CD4-positive, alpha-beta memory T cell (primary cell): ENCODE measurements at regions not wholly inside any gene's neighbourhood (a gene's known extent, or its start where the extent isn't known, plus 50 kb on each side); places are given as distances from the start of the nearest gene placed in this dataset.

Source experiments
- CTCF ChIA-PET: fragments of 350-600 bp; sonication (Branson Sonifier 250); formaldehyde crosslinking; loops from one replicate; lab custom pipeline; 2021; ENCODE audit warnings: inconsistent platforms; ENCODE audit not compliant: partially characterized antibody; lab: Charles Lee
- POLR2A ChIA-PET: fragments of 350-600 bp; sonication (Branson Sonifier 250); formaldehyde crosslinking; loops from one replicate; lab custom pipeline; 2021; ENCODE audit not compliant: partially characterized antibody; lab: Charles Lee
- DNase-seq, 5 donors: peaks; one replicate each; pipeline versions ENCODE4 v3.0.0 to v3.0.0-alpha.2; 2020 to 2022; ENCODE audit warnings: mixed read lengths in 1 of 5
- H3K27ac ChIP-seq: one replicate; pipeline ENCODE4 v1.7.0; 2013; ENCODE audit warnings: low read depth, low read length
- H3K27me3 ChIP-seq: 2 replicates; pipeline ENCODE4 v1.7.0; 2013; ENCODE audit warnings: mild to moderate bottlenecking, low read length, moderate library complexity; ENCODE audit not compliant: insufficient read depth
- H3K36me3 ChIP-seq: 2 replicates; pipeline ENCODE4 v1.7.0; 2013; ENCODE audit warnings: mild to moderate bottlenecking, low read length, moderate library complexity; ENCODE audit not compliant: insufficient read depth
- H3K4me1 ChIP-seq: 2 replicates; pipeline ENCODE4 v1.7.0; 2013; ENCODE audit warnings: mild to moderate bottlenecking, low read length, moderate library complexity; ENCODE audit not compliant: insufficient read depth
- H3K4me3 ChIP-seq, 2 donors: one replicate each; pipeline ENCODE4 v1.7.0; 2013; ENCODE audit warnings: low read length in 2 of 2, mild to moderate bottlenecking in 1 of 2
- H3K9me3 ChIP-seq, 2 donors: one replicate each; pipeline ENCODE4 v1.7.0; 2013; ENCODE audit warnings: low read length in 2 of 2, control low read depth in 1 of 2; ENCODE audit not compliant: control insufficient read depth in 1 of 2
- H3K27ac Mint-ChIP-seq, 7 donors: one replicate each; pipeline ENCODE4 v1.8.0; 2020 to 2021; ENCODE audit warnings: mixed read lengths in 7 of 7, mild to moderate bottlenecking in 6 of 7, inconsistent platforms in 3 of 7, moderate library complexity in 3 of 7
- H3K27me3 Mint-ChIP-seq, 2 donors: one replicate each; pipeline ENCODE4 v1.8.0; 2020 to 2021; ENCODE audit warnings: mixed read lengths in 2 of 2
- H3K36me3 Mint-ChIP-seq, 2 donors: one replicate each; pipeline ENCODE4 v1.8.0; 2020 to 2021; ENCODE audit warnings: mixed read lengths in 2 of 2, inconsistent platforms in 1 of 2, mild to moderate bottlenecking in 1 of 2
- H3K4me1 Mint-ChIP-seq, 4 donors: one replicate each; pipeline ENCODE4 v1.8.0; 2020 to 2021; ENCODE audit warnings: mixed read lengths in 4 of 4, mild to moderate bottlenecking in 1 of 4
- H3K4me3 Mint-ChIP-seq, 8 donors: one replicate each; pipeline ENCODE4 v1.8.0; 2020 to 2021; ENCODE audit warnings: mixed read lengths in 8 of 8, mild to moderate bottlenecking in 7 of 8, moderate library complexity in 6 of 8, inconsistent platforms in 3 of 8
- H3K9me3 Mint-ChIP-seq, 8 donors: one replicate each; pipeline ENCODE4 v1.8.0; 2020 to 2021; ENCODE audit warnings: mixed read lengths in 8 of 8, mild to moderate bottlenecking in 5 of 8, inconsistent platforms in 3 of 8, moderate library complexity in 1 of 8
- intact Hi-C: fragments of 100-400 bp; cut with micrococcal nuclease; formaldehyde crosslinking; loops from one replicate; pipeline ENCODE4 v1.15.1; 2023

DNA sequence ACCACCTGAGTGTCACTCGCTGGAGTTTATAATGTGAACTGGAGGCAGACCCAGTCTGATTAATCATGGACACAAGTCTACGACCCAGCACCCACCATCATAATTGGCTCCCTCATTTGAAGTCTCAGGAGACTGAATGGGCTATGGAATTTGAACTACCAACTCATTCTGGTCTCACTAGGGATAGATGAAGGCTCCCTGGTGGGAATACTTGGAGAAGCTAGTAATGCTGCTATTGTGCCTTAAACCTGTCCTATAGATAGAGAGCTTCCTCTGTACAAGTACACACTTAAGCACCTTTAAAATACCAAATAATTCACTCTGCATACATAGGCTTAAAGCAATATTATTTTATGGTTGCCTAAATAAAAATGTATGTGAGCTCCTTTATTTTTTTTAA, 90.8 kb upstream of the SMARCAD1 start:
- no peaks in the 10 kb centered on the region for H3K4me1 ChIP-seq
- POLR2A ChIA-PET = no interaction called here
- no peak overlapping the region for H3K27ac Mint-ChIP-seq
- intact Hi-C loops = no loop called here
- no peaks in the 10 kb centered on the region for H3K36me3 Mint-ChIP-seq
- H3K27me3 Mint-ChIP-seq = no peaks in the 10 kb centered on the region
- H3K9me3 ChIP-seq = no peaks in the 10 kb centered on the region
- H3K27me3 ChIP-seq = no peaks in the 10 kb centered on the region
- DNase-seq = no peak
- H3K27ac ChIP-seq = no peak overlapping the region
- H3K4me3 Mint-ChIP-seq = no peak overlapping the region
- H3K4me1 Mint-ChIP-seq = no peaks in the 10 kb centered on the region
- H3K36me3 ChIP-seq = no peaks in the 10 kb centered on the region
- CTCF ChIA-PET = no interaction called here
- H3K9me3 Mint-ChIP-seq = no peaks in the 10 kb centered on the region
- H3K4me3 ChIP-seq = no peak overlapping the region

DNA sequence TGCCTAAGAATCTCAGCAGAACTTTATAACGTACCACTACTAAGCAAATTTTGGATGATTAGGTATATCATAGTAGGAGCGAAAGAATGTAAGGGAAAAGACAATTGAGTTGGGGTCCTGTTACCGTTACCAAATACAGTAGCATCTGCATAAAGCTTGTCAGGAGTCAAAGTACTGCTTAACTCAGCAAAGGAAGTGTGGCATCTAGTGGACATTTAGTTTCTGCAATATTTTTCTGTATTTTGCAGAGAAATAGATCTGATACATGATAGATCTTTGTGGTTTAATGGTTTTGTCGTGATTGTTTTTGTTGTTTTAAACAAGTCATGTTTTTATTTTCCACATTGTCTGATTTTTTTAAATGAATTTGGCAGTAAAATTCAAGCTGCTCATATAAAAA, 81.0 kb upstream of the SMARCAD1 start:
- CTCF ChIA-PET = no interaction called here
- no peak for DNase-seq
- H3K36me3 Mint-ChIP-seq = no peaks in the 10 kb centered on the region

DNA sequence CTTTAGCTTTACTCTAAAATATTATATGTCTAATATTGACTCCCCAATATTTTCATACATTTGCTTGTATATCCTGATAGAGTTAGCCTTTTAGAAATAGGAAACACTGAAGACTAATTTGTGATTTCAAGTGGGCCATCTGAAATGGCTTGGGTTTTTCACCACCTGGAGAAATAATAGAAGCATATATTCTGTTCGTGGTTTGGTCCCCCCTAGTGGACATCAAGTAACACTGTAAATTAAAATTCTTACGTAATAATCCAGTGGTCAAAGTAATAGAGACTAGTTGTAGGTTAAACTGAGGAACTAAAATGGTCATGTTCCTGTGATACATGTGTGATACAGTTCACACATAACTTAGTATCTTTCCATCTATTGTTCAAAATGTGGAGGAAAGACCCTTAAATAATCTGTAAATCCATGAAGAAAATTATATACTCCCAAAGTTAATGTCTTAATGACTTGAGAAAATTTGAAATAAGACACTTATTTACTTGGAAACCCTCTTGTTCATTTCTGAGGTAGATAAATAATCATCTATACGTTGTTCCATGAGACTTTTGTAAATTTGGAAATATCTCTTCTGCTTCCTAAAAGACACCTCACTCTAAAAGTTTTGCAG, 79.8 kb upstream of the SMARCAD1 start:
- POLR2A ChIA-PET = no interaction called here

More for the DNA sequence above, 81.0 kb upstream of the SMARCAD1 start:
- peaks cover 2 to 6% of the 10 kb centered on the region in 2 donors for H3K27me3 Mint-ChIP-seq
- H3K27ac Mint-ChIP-seq = no peak overlapping the region
- Histone ChIP-seq H3K4me3 (no peak overlapping the region), H3K9me3 (no peaks in the 10 kb centered on the region), H3K36me3 (no peaks in the 10 kb centered on the region), H3K27ac (no peak overlapping the region), H3K27me3 (no peaks in the 10 kb centered on the region), H3K4me1 (no peaks in the 10 kb centered on the region)
- intact Hi-C loops = no loop called here
- no peak overlapping the region for H3K4me3 Mint-ChIP-seq
- H3K9me3 Mint-ChIP-seq = no peaks in the 10 kb centered on the region
- POLR2A ChIA-PET = no interaction called here
- H3K4me1 Mint-ChIP-seq = no peaks in the 10 kb centered on the region

DNA sequence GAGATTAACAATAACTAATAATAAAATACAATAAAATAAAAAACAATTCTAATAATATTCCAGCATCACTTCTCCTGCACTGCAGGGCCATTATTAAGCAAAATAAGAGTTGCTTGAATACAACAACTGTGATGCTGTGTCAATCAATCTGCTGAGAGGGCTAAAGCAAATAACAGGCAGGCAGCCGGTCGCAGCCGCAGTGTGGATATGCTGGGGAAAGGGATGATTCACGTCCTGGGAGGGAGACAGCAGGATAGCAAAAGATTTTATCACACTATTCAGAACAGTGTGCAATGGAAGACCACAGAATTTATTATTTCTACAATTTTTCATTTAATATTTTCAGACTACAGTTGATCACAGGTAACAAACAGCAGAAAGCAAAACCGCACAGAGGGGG, 76.5 kb upstream of the SMARCAD1 start:
- H3K36me3 ChIP-seq = no peaks in the 10 kb centered on the region
- CTCF ChIA-PET = no interaction called here

More for the DNA sequence above, 79.8 kb upstream of the SMARCAD1 start:
- Mint-ChIP-seq H3K4me1 (no peaks in the 10 kb centered on the region), H3K36me3 (no peaks in the 10 kb centered on the region), H3K27me3 (peaks cover 2 to 6% of the 10 kb centered on the region in 2 donors), H3K4me3 (no peak overlapping the region), H3K27ac (no peak overlapping the region), H3K9me3 (peaks cover 0 to 3% (median 0%) of the 10 kb centered on the region in 8 donors)
- DNase-seq = no peak
- intact Hi-C loops = no loop called here
- H3K4me3 ChIP-seq = no peak overlapping the region
- H3K27ac ChIP-seq = no peak overlapping the region
- H3K4me1 ChIP-seq = no peaks in the 10 kb centered on the region
- CTCF ChIA-PET = no interaction called here
- H3K36me3 ChIP-seq = no peaks in the 10 kb centered on the region
- H3K9me3 ChIP-seq = no peaks in the 10 kb centered on the region
- no peaks in the 10 kb centered on the region for H3K27me3 ChIP-seq

DNA sequence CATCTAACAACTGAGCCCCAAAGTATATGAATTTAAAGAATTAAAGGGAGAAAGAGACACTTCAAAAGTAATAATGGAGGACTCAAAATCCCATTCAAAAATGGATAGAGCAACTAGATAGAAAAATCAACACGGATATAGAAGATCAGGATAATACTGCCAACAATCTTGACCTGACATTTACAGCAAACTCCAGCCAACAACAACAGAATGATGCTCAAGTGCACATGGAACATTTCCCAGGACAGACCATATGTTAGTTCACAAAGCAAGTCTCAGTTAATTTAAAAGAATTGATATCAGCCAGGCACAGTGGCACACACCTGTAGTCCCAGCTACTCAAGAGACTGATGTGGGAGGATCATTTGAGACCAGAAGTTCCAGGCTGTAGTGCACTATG, 72.0 kb upstream of the SMARCAD1 start:
- ChIA-PET POLR2A (no interaction called here), CTCF (no interaction called here)
- Histone ChIP-seq H3K27me3 (no peaks in the 10 kb centered on the region), H3K27ac (no peak overlapping the region), H3K4me1 (no peaks in the 10 kb centered on the region), H3K36me3 (no peaks in the 10 kb centered on the region), H3K4me3 (no peak overlapping the region), H3K9me3 (no peaks in the 10 kb centered on the region)
- Mint-ChIP-seq H3K27me3 (peaks cover 3% of the 10 kb centered on the region in 2 donors), H3K9me3 (peaks cover 0 to 6% (median 0%) of the 10 kb centered on the region in 8 donors), H3K4me3 (no peak overlapping the region), H3K36me3 (no peaks in the 10 kb centered on the region), H3K27ac (no peak overlapping the region), H3K4me1 (no peaks in the 10 kb centered on the region)
- no peak for DNase-seq
- intact Hi-C loops = no loop called here

More for the DNA sequence above, 76.5 kb upstream of the SMARCAD1 start:
- POLR2A ChIA-PET = no interaction called here
- no peak overlapping the region for H3K27ac ChIP-seq
- H3K4me1 ChIP-seq = no peaks in the 10 kb centered on the region
- Mint-ChIP-seq H3K27ac (no peak overlapping the region), H3K4me3 (no peak overlapping the region), H3K27me3 (peaks cover 3 to 6% of the 10 kb centered on the region in 2 donors), H3K9me3 (peaks cover 0 to 6% (median 0%) of the 10 kb centered on the region in 8 donors), H3K36me3 (no peaks in the 10 kb centered on the region), H3K4me1 (no peaks in the 10 kb centered on the region)
- H3K27me3 ChIP-seq = no peaks in the 10 kb centered on the region
- H3K9me3 ChIP-seq = no peaks in the 10 kb centered on the region
- no peak for DNase-seq
- H3K4me3 ChIP-seq = no peak overlapping the region
- intact Hi-C loops = no loop called here

DNA sequence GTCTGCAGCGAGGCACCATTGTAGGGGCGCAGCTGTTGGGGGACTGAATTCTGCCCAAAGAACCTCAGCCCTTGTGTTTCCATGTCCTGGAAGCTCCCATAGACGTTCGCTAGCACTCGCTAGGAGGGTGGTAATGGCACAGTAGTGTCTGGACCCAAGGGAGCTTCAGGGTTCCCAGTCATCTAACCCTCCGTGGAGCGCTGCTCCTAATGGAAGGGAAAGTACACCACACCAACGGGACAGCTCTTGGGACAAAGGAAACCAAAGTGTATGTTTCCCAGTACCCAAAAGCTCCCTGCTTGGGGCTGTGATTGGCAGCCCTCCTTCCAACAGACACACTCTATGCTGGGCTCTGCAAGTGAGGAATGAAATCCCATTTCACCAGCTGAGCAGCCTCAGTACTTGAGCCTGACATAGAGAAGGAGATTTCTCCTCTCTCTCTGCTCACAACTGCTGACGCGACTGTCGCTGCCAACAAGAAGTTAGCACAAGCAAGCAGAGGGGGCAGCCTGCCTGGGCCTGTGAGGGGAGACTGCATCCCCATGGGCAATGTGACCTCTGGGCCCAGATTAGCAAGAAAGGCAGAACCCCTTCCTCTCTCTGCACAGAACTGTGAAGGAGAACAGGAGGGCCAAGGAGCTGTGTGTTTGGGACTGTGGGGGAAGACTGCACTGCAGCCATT, 67.6 kb upstream of the SMARCAD1 start:
- Histone ChIP-seq H3K27ac (no peak overlapping the region), H3K4me3 (no peak overlapping the region), H3K9me3 (no peaks in the 10 kb centered on the region), H3K27me3 (no peaks in the 10 kb centered on the region), H3K36me3 (no peaks in the 10 kb centered on the region), H3K4me1 (no peaks in the 10 kb centered on the region)
- Mint-ChIP-seq H3K4me1 (no peaks in the 10 kb centered on the region), H3K36me3 (no peaks in the 10 kb centered on the region), H3K9me3 (peaks cover 0 to 5% (median 0%) of the 10 kb centered on the region in 8 donors), H3K27me3 (peaks cover 0 to 2% of the 10 kb centered on the region in 2 donors), H3K27ac (no peak overlapping the region), H3K4me3 (no peak overlapping the region)
- intact Hi-C loops = no loop called here
- CTCF ChIA-PET = interaction anchor here (1.4 kb wide), 1 partner anchor 10 kb away, joined by 3 read pairs; no protein-coding TSS in a partner anchor
- POLR2A ChIA-PET = no interaction called here
- no peak for DNase-seq

DNA sequence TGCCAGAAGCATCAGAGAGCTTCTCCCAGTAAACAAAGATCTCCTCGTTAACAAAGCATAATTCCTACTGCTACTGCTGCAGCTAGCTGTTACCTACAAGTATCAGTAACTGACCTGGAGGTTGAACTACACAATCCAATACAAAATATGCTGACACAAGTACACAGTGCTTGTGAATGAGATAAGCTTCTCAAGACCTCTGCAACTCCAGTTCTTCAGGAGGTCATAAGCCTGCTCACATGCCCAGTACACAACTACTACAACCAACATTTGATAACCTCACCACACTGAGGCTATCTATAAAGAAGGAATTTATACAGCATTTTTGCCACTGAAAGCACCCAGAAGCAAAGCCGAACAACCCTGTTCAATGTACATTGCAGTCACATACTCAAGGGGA, 66.7 kb upstream of the SMARCAD1 start:
- H3K4me3 Mint-ChIP-seq = no peak overlapping the region
- CTCF ChIA-PET = no interaction called here
- H3K27ac ChIP-seq = no peak overlapping the region

More for the DNA sequence above, 66.7 kb upstream of the SMARCAD1 start:
- H3K4me1 ChIP-seq = no peaks in the 10 kb centered on the region
- H3K4me3 ChIP-seq = no peak overlapping the region
- no peaks in the 10 kb centered on the region for H3K36me3 ChIP-seq
- no peaks in the 10 kb centered on the region for H3K27me3 Mint-ChIP-seq
- no peaks in the 10 kb centered on the region for H3K4me1 Mint-ChIP-seq
- no peaks in the 10 kb centered on the region for H3K27me3 ChIP-seq
- intact Hi-C loops = no loop called here
- H3K36me3 Mint-ChIP-seq = no peaks in the 10 kb centered on the region
- no peak for DNase-seq
- H3K9me3 ChIP-seq = no peaks in the 10 kb centered on the region
- peaks cover 0 to 3% (median 0%) of the 10 kb centered on the region in 8 donors for H3K9me3 Mint-ChIP-seq
- no peak overlapping the region for H3K27ac Mint-ChIP-seq
- POLR2A ChIA-PET = no interaction called here
